ENCODE measurements at regions not wholly inside any gene's neighbourhood (a gene's known extent, or its start where the extent isn't known, plus 50 kb on each side); places are given as distances from the start of the nearest gene placed in this dataset.

- no peak for DNase-seq (ENCODE audit: low spot score)
These were observed 377.9 kb upstream of the ITGA1 start for GRCh38 chr5:52409835-52410234.

DNA sequence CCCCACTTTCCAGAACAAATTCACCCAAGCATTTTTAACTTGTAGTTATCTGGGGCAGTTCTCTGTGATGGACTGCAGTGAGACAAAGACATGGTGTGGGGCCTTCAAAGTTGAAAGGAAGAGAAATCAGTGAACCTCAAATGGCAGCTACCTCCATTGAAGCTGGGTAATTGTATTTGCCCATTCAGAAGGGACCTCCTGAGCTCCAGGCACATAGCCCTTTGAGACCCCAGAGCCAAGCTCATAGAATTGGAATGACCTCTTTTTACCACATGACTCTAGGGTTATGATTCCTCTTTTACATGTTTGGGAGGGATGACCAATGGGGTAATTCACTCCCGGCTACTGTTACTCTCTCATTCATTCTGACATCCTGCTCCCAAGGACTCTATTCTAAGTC lies 368.4 kb upstream of the ITGA1 start:
- no peak for DNase-seq (ENCODE audit: low spot score)

- no peak for DNase-seq (ENCODE audit: low spot score)
These were observed 360.1 kb upstream of the ITGA1 start for GRCh38 chr5:52427615-52428014.

DNA sequence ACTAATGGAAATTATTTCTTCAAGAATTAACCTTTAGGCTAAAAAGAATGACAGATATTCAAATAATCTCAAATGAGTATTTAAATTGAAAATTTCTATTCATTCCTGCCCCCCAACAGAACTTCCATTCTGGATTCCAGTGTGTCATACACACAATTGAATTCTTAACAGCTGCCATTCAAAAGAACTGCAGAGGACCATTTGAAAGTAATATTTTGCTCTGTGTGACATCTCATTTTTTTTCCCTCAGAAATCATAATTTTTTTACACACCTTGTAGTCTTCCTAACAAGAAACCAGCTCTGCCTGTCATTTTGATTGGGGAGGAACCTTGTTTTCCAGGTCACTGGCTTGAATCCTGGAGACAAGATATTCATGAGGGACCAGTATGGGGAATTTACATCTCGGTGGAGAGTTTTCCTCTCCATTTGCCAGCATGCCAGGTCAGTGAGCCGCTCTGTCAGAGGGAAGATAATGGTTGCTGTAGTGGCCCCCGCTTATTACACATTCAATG lies 358.7 kb upstream of the ITGA1 start:
- no peak for DNase-seq (ENCODE audit: low spot score)

DNA sequence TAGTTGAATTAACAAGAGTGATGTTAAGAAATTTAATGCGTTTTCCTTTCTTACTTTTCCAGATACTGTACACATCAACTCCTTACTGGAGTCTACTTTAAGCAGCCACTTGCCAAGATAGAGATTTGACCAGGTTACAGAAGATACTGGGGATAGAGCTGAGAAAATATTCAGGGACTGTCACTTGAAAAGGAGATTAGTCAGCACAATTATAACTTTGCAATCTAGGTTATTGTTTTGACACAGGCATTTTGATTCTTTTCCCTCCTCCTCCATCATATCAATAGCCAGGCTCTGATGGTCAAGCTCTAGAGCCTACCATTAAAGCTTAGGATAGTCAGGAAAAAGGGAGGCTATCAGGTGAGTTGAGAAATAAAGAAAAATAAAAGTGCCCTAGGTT lies 345.9 kb upstream of the ITGA1 start:
- no peak for DNase-seq (ENCODE audit: low spot score)

DNA sequence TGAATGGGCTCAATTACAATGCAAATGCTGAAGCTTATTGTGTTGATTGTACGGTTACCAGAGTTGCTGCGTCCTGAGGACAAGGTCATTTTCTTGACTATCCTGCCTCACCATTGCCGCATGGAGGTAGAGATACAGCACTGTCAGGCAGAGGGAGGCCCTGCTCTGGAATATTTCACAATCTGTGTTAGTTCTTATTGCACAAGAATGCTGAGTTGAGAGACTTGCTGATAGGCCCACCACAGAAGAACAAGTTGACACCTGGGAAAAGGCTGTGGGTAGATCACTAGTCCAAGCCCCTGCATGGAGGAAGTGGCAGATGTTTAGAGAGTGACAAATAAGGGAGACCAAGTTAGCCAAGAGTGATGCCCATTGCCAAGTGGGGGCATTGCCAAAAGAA lies 344.5 kb upstream of the ITGA1 start:
- DNase-seq (ENCODE audit: low spot score) = no peak

GRCh38 chr5:52448111-52448510 lies 339.6 kb upstream of the ITGA1 start:
- DNase-seq (ENCODE audit: low spot score) = no peak

- no peak for DNase-seq (ENCODE audit: low spot score)
These were observed 338.2 kb upstream of the ITGA1 start for GRCh38 chr5:52449516-52449915.

DNA sequence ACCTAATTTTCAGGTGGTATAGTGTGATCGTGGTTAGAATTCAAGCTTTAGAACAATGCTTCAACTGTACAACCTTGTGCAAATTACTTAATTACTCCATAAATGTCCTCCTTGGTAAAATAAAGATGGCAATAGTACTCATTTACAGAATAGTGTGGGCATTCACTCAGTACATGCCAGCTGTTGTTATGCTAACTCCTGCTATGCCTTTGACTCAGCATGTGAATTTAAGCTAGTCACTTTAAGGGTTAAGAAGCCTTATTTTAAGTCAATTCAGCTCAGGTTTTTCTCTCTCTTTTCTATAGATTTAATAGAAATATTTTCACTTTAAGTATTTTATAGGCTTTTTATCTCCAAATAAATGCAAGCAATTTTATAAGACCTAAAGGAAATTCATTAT lies 335.6 kb upstream of the ITGA1 start:
- DNase-seq (ENCODE audit: low spot score) = no peak

DNA sequence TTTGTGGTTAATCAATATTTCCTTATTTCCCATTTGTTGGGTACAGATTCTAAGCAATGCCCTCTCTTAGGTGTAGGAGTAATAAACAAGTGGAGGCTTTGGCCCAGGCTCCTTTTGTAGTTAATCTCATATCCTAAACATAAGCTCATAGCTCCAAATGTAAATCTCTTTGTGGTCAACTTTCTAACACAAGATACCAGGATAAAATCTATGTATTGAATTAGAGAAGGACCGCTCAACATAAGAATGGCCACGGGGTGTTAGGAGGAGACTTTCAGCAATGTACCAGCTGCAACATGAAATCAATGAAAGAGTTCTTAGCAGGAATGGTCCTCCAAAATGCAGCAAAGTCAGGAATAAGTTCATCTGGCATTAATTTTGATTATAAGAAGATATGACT lies 334.5 kb upstream of the ITGA1 start:
- no peak for DNase-seq (ENCODE audit: low spot score)

GRCh38 chr5:52455920-52456319 lies 331.8 kb upstream of the ITGA1 start:
- DNase-seq (ENCODE audit: low spot score) = no peak

DNA sequence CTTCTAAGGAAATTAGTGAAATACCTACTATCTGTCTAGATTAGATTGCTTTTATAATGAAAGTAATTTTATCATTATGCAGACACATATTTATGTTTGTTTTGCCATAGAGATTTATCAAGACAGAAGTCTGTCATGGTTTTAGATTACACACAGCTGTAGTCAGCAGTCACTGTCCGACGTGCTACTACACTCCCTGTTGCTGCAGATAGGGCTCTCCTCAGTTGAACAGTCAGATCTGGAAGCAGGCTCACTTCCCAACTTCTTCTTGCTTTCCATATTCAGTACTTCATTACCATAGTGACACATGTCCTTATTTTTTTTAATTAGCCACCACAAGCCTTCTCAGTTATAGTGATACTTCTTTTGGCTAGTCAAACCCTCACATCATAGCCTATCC lies 329.9 kb upstream of the ITGA1 start:
- DNase-seq (ENCODE audit: low spot score) = no peak

DNA sequence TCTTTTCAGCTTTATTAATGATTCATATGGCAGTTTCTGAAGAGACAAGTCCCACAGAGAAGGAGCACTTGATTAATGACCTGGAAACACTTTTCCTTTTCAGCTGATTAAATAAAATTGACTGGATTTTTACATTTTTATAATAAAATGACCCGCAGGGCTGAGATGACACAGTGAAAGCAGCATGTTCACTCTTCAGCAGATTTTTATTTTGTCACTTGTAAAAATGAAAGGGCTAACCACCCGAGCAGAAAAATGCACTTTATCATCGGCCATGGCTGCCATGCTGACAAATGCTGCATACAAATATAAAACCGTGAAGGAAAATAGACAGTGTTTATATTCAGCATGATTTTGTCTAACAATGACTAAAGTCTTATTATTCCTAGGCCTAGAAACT lies 321.6 kb upstream of the ITGA1 start:
- no peak for DNase-seq (ENCODE audit: low spot score)

DNA sequence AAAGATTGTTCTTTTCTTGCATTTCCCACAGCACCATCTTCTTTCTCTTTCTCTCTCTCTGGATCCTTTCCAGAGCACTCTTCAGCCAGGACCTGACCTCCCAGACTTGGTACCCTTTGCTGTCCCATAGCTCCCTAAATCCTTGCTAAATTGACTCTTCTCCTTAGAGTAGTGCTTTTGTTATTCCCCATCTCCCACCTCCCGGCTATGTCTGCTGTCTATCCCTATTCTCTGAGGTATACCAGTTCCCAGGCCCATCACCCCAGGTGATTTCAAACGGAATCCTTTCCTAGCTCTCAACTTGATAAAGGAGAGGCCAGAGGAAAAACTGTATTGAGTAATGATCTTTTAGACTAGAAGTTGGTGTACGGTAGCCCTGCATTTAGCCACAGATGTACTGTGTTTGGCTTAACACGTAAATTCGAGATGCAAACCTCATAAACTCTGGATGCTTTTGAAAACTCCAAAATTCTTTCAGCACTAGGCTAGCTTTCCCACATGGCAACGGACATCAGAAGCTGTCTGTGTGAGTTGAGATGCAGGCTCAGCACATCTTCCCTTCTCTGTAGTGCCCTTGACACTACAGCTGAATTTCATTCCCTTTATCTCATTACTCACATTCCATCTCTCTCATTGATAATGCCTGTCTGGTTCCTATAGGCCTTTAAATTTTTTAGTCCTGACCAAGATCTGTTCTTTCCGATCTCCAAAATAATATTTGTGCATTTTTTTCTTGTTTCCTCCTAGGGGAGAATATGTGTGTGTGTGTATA lies 320.8 kb upstream of the ITGA1 start:
- DNase-seq (ENCODE audit: low spot score) = no peak

- DNase-seq (ENCODE audit: low spot score) = no peak
These were observed 318.7 kb upstream of the ITGA1 start for GRCh38 chr5:52468976-52469375.

DNA sequence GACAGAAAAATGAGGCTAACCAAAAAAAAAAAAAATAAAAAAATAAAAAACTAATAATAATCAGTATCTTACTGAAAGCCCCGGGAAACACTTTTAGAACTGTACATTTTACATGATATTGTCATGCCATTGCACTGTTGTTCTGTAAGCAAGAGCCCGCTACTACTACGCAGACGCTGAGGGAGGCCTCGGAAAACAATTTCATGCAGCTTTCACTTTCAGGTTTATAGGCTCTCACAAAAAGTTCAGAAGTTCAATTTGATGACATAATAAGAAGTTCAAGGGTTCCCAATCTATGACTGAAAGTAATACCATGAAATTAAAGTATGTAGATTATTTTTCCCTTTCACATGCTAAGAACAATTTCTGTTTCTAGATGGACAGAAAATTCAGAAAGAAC lies 318.3 kb upstream of the ITGA1 start:
- no peak for DNase-seq (ENCODE audit: low spot score)

- no peak for DNase-seq (ENCODE audit: low spot score)
These were observed 317.9 kb upstream of the ITGA1 start for GRCh38 chr5:52469835-52470234.

DNA sequence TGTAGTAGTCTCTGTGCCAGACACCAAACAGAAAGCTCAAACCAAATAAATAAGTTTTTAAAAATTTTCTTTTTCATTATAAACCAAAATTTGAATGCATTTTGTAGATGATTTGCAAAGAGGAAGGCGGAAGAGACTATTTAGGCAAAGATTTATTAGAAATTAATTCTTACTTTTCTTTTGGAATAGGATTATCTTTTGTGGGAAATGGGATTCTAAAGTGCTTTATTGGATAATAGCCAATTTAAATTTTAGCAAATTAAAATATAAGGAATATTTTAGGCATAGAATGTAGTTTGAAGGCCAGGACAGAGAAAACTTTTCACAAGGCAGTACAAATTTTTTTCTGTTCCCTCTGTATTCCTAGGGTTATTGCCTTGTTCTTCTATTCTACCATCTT lies 311.4 kb upstream of the ITGA1 start:
- no peak for DNase-seq (ENCODE audit: low spot score)

- no peak for DNase-seq (ENCODE audit: low spot score)
These were observed 306.5 kb upstream of the ITGA1 start for GRCh38 chr5:52481201-52481600.

GRCh38 chr5:52481851-52482250 lies 305.9 kb upstream of the ITGA1 start:
- DNase-seq (ENCODE audit: low spot score) = no peak

GRCh38 chr5:52491071-52491787 lies 296.5 kb upstream of the ITGA1 start:
- DNase-seq (ENCODE audit: low spot score) = no peak

DNA sequence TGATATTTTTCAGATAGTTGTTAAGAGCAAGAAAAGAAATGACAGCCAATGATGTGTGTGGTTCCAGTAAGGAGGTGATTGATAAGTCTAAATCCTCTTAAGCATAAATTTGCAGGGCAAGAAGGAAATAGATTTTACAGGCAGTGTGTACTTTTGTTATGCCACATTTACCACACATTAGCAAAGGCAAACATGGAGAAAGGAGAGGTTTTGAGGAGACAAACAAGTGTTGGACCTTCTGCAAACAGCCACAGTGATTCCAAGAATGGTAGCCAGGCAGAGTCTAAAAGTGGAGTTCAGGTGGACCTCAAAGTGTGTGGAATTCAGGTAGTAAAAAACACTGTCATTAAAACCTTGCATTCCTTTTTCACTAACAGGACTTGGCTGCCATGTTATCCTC lies 295.9 kb upstream of the ITGA1 start:
- no peak for DNase-seq (ENCODE audit: low spot score)

GRCh38 chr5:52497133-52497693 lies 290.5 kb upstream of the ITGA1 start:
- DNase-seq (ENCODE audit: low spot score) = no peak

Measured in iPS-NIHi11 (cell line).